Activated naive CD8-positive, alpha-beta T cell treated with anti-CD3 and anti-CD28 coated beads for 36 hours (primary cell): ENCODE measurements at regions not wholly inside any gene's neighbourhood (a gene's known extent, or its start where the extent isn't known, plus 50 kb on each side); places are given as distances from the start of the nearest gene placed in this dataset.

ENCODE experiments used
- DNase-seq: peaks from one replicate; pipeline ENCODE4 v3.0.0; 2021
- H3K27ac Mint-ChIP-seq: one replicate; pipeline ENCODE4 v1.8.0; 2022; ENCODE audit warnings: mild to moderate bottlenecking, moderate library complexity, mixed read lengths
- H3K27me3 Mint-ChIP-seq: one replicate; pipeline ENCODE4 v1.8.0; 2022; ENCODE audit warnings: mild to moderate bottlenecking, mixed read lengths
- H3K36me3 Mint-ChIP-seq: one replicate; pipeline ENCODE4 v1.8.0; 2021; ENCODE audit warnings: mild to moderate bottlenecking, mixed read lengths
- H3K4me1 Mint-ChIP-seq: one replicate; pipeline ENCODE4 v1.8.0; 2021; ENCODE audit warnings: mixed read lengths
- H3K4me3 Mint-ChIP-seq: one replicate; pipeline ENCODE4 v1.8.0; 2022; ENCODE audit warnings: mild to moderate bottlenecking, moderate library complexity, mixed read lengths
- H3K9me3 Mint-ChIP-seq: one replicate; pipeline ENCODE4 v1.8.0; 2022; ENCODE audit warnings: mixed read lengths

DNA sequence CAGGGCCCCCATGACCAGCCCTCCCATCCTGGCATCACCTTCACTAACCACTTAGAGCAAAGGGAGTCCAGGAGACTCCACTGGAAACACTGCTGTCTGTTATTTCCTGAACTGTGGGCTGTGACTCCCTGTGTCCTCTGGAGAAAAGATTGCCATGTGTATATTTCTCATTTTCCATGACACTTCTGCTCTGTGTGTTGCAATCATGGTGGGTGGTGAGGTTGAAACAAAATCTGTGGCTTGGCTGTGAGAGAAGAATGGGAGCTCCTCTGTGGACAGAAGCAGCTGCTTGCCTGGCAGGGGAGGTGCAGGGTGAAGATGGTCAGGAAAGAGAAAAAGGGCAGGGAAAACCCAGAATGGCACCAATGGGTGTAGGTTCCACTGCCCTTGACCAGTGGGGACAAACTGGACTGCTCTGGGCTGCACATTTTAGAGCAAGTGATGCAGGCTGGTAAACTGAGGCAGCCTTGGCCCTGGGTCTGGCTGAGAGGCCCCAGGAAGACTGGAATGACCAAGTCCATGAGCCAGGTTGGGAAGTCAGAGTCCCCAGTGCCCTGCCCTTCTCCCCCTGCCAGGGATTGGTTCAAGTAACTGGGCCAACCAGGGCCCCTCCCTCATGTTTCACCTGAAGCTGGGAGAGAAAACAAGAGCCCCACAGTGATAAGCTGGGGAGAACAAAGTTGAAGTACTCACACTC lies 314.3 kb downstream of the C16orf95 start:
- Mint-ChIP-seq H3K27me3 (peaks cover 11% of the 10 kb centered on the region), H3K27ac (no peak overlapping the region), H3K9me3 (no peaks in the 10 kb centered on the region), H3K4me3 (no peak overlapping the region), H3K4me1 (no peaks in the 10 kb centered on the region), H3K36me3 (no peaks in the 10 kb centered on the region)
- DNase-seq: no peak

DNA sequence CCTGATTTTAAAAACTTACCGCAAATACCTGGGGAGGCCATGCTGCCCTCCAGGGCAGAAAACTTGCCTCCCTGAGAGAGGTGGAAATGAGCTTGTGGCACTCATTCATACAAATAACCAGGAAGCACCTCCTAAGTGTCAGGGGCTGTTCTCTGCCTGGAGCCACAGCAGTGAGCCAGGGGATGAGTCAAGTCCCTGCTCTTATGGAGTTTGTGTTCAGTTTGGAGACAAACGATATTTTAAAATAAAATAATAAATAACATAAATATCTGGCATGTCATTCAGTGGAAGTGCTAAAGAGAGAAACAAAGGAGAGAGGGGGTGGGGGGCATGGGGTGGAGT lies 313.8 kb downstream of the C16orf95 start:
- peaks cover 11% of the 10 kb centered on the region for H3K27me3 Mint-ChIP-seq
- no peaks in the 10 kb centered on the region for H3K4me1 Mint-ChIP-seq
- no peak overlapping the region for H3K4me3 Mint-ChIP-seq
- no peaks in the 10 kb centered on the region for H3K36me3 Mint-ChIP-seq
- peaks cover 2% of the 10 kb centered on the region for H3K9me3 Mint-ChIP-seq
- no peak overlapping the region for H3K27ac Mint-ChIP-seq
- DNase-seq: no peak

DNA sequence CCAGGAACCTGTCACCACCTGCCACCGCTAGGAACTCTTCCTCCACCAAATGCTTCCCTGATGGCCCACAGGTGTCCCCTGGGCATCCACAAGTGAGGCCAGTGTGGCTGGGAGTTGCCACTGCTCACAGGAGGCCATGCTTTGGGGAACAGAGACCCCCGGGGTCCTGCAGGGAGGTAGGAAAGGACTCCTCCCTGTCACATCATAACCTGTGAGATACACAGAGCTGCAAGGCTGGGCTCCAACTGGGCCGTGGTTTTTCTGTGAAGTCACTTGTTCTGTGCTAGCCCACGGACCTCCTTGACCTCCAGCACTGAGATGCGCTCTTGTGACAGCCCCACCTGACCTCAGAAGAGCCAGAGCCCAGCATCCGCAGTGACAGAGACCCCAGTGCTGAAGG lies 311.2 kb downstream of the C16orf95 start:
- DNase-seq: no peak
- H3K4me3 Mint-ChIP-seq: no peak overlapping the region
- H3K27ac Mint-ChIP-seq: no peak overlapping the region
- no peaks in the 10 kb centered on the region for H3K27me3 Mint-ChIP-seq
- H3K9me3 Mint-ChIP-seq: peaks cover 4% of the 10 kb centered on the region
- no peaks in the 10 kb centered on the region for H3K4me1 Mint-ChIP-seq
- no peaks in the 10 kb centered on the region for H3K36me3 Mint-ChIP-seq

DNA sequence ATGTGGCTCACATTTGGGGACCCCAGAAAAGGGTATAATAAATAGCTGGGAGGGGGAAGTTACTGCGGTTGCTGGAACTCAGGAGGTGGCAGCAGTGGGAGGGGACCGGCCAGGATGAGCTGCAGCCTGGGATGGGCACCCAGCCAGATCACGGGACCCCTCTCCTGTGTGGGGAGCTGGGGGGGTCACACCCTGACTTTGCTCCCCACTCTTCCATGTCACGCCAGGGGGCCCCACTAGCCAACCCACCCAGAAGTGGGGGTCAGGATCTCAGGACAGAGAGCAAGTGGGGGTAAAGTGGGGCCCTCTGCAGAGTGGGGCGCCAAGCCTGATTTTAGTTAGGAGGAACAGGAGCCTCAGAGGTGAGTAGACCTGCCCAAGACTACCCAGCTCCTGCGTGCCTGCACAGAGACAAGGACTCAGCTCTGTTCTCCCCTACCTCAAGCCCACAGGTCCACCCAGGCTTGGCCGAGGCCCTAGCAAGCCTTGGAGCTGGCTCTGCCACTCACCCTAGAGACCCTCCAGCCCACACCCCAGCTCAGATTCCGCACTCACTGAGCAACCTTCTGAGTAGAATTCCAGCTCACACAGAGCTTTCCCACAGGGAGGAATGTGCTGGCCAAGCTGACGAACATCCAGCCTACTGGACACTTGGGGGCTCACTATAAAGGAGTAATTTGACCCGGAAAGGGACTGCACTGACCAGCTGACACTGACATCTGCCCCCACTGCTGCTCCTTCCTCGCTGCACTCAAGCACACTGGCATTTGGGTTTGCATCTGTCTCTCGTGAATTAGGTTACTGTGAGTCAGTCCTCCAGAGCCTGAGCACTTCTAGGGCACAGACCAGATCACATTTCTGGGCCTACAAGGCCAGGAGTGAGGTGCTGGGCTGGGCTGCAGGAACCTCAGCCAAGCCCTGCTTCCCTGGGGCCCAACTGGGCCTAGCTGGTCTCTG lies 310.1 kb downstream of the C16orf95 start:
- H3K9me3 Mint-ChIP-seq: peaks cover 4% of the 10 kb centered on the region
- H3K4me3 Mint-ChIP-seq: no peak overlapping the region
- no peak overlapping the region for H3K27ac Mint-ChIP-seq
- no peaks in the 10 kb centered on the region for H3K36me3 Mint-ChIP-seq
- no peaks in the 10 kb centered on the region for H3K27me3 Mint-ChIP-seq
- no peak for DNase-seq
- H3K4me1 Mint-ChIP-seq: no peaks in the 10 kb centered on the region

DNA sequence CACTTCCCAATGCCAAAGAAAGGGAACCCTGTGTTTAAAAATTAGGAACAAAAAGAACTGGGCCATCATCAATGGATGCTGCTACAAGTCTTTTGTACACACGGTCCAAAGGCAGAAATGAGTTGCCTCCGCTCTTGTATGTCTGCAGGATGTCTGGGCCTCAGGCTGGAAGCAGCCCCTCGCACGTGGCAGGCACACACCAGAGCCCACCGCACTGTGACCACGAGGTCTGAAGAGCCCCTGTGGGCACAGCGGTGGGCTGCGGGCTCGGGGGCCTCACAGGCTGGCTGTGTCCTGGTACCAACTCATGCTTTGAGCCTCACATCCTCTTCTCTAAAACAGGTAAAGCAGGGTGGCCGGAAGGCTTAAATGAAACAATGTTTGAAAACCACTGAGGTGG lies 309.3 kb downstream of the C16orf95 start:
- Mint-ChIP-seq H3K27ac (no peak overlapping the region), H3K36me3 (no peaks in the 10 kb centered on the region), H3K27me3 (no peaks in the 10 kb centered on the region), H3K9me3 (peaks cover 4% of the 10 kb centered on the region), H3K4me3 (no peak overlapping the region), H3K4me1 (no peaks in the 10 kb centered on the region)
- DNase-seq: no peak

DNA sequence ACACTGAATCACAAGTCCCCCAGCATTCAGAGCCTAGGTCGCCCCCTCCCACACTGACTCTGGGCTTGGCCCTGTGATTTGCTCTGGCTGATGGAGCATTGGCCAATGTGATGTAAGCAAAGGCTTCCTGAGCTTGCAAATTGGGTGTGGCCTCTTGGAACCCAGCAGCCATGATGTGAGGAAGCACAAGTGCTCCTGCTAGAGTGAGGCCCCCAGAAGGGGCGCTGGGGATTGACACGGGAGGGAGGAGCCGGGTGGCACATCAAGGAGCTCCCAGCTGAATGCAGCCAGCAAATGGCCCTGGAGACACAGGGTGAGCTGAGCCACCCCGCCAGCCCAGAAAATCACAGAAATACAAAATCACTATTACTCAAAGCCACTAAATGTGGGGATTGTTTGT lies 308.5 kb downstream of the C16orf95 start:
- no peak for DNase-seq
- H3K27ac Mint-ChIP-seq: no peak overlapping the region
- no peak overlapping the region for H3K4me3 Mint-ChIP-seq
- peaks cover 4% of the 10 kb centered on the region for H3K9me3 Mint-ChIP-seq
- no peaks in the 10 kb centered on the region for H3K27me3 Mint-ChIP-seq
- H3K4me1 Mint-ChIP-seq: no peaks in the 10 kb centered on the region
- H3K36me3 Mint-ChIP-seq: no peaks in the 10 kb centered on the region

DNA sequence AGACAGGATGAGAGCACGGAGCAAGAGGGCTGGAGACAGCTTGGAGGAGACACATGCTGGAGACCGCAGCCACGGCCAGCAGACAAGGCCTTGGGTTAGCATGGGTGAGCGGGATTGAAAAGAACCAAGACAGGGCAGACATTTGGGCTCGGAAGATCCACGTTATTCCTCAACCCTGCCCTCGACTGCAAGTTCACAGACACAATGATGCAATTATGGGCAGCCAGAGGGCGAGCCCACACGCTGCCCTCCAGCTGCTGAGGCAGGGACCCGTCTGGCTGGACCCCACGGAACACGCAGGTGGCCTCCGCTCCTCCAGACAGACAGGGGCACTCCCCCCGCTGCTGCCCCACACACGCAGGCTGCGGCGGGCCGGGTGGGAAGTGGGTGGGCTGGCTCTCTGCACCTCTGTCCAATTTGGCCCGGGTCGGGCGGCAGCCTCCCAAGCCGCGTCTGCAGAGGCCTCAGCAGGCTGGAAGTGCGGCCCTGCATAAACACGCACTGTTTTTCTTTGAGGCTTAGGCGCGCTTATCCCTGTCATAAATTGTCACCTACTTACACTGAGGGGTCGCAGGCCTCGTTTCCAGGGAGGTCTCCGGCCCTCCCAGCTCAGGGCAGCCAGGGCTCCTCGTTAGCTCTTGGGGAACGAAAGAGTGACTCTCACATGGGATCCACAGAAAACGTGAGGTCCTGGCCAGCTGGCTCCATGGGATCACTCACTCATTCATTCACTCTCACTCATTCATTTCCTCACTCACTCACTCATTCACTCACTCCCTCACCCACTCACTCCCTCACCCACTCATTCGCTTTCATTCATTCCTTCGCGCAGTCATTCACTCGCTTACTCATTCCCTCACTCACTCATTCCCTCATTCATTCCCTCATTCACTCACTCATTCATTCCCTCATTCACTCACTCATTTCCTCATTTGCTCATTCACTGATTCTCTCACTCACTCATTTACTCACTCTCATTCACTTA lies 303.9 kb downstream of the C16orf95 start:
- Mint-ChIP-seq H3K27me3 (peaks cover 26% of the 10 kb centered on the region), H3K27ac (no peak overlapping the region), H3K4me3 (no peak overlapping the region), H3K36me3 (no peaks in the 10 kb centered on the region), H3K9me3 (peaks cover 3% of the 10 kb centered on the region), H3K4me1 (no peaks in the 10 kb centered on the region)
- DNase-seq: no peak

DNA sequence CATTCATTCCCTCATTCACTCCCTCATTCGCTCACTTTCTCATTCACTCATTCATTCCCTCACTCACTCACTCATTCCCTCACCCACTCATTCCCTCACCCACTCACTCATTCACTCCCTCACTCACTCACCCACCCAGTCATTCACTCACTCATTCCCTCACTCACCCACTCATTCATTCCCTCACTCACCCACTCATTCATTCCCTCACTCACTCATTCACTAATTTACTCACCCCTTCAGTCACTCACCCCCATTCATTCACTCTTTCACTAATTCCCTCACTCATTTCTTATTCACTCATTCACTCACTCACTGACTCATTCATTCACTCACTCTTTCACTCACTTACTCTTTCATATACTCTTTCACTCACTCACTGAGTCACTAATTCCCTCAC lies 303.1 kb downstream of the C16orf95 start:
- Mint-ChIP-seq H3K27me3 (peaks cover 31% of the 10 kb centered on the region), H3K4me3 (no peak overlapping the region), H3K4me1 (no peaks in the 10 kb centered on the region), H3K9me3 (no peaks in the 10 kb centered on the region), H3K27ac (no peak overlapping the region), H3K36me3 (no peaks in the 10 kb centered on the region)
- DNase-seq: no peak

DNA sequence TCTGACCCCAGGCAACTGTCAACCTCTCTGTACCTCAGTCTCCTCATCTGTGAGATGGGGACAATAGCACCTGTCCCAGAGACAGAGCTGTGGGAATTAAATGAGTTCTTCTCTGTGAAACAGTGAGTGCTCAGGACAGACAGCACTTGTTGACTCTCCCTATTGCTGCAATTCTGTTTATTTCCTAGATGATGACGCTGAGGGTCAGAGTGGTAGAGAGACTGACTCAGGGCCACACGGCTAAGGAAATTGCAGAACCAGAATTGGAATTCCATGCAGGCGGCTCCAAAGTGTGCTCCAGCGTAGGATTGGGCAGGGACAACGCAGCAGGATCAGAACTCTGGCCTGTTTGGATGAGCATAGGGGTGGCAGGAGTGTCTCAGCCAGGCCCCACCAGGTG lies 302.2 kb downstream of the C16orf95 start:
- Mint-ChIP-seq H3K9me3 (no peaks in the 10 kb centered on the region), H3K4me3 (no peak overlapping the region), H3K27ac (no peak overlapping the region), H3K4me1 (no peaks in the 10 kb centered on the region), H3K27me3 (peaks cover 31% of the 10 kb centered on the region), H3K36me3 (no peaks in the 10 kb centered on the region)
- DNase-seq: no peak

DNA sequence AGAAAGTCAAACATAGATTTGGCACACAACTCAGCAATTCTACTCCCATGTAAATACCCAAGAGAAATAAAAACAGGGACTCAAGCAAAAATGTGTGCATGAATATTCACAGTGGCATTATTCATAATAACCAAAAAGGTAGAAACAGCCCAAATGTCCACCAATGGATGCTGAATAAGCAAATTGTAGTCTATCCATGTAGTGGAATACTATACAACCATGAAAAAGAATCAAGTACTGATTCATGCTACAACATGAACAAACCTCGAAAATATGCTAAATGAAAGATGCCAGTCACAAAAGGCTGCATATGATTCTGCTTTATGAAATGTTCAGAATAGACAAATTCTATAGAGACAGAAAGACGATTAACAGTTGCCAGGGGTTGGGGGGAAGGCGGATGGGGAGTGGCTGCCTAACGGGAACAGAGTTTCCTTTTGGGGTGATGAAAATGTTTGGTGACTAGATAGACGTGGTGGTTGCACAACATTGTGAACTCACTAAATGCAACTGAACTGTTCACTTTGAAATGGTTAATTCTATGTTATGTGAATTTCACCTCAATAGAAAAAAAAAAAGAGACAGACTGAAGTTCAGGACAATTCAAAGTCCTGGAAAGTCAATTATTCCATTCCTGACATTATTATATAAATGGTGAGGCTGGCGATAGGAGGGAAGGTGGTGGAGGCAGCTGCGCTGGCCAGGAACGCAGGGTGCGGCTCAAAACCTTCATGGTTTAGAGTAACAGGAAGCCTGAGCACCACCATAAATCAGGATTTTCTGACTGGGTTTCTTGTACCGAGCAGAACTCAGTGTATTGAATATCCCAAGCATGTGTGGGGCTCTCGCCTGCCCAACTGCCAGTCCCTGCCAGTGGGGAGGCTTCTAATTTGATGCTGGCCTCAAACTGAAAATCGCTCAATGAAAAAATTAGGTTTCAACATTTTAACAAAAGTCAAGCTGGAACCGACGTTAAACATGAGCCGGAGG lies 300.9 kb downstream of the C16orf95 start:
- H3K27me3 Mint-ChIP-seq: peaks cover 42% of the 10 kb centered on the region
- H3K36me3 Mint-ChIP-seq: no peaks in the 10 kb centered on the region
- H3K4me3 Mint-ChIP-seq: no peak overlapping the region
- H3K4me1 Mint-ChIP-seq: no peaks in the 10 kb centered on the region
- DNase-seq: no peak
- H3K27ac Mint-ChIP-seq: no peak overlapping the region
- no peaks in the 10 kb centered on the region for H3K9me3 Mint-ChIP-seq

DNA sequence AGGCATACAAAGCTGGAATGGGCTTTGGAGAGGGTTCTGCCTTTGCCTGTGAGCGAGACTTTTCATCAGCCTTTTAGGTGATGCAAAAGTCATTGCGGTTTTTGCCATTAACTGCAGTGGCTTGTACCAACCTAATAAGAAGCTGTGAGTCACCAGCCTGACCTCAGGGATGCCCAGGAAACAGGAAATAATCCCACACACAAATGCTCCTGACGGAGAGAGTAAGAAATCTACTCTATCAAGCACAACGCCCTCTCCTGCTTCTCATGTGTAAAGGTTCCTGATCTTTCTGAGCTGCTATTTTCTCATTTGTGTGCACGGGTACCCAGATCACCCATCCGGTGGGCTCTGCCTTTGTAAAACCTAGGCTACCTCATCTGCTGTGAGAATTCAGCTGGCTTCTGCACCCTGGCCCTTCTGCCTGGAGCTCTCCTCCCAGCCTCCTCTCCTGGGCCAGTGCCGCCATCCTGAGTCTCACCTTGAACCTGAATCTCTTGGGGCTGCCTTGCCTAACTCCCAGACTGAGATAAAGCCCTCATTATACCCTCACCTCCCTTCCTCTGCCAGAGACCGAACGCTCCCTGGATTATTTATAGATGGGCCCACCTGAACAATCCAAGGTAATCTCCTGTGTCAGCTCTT lies 299.7 kb downstream of the C16orf95 start:
- Mint-ChIP-seq H3K9me3 (no peaks in the 10 kb centered on the region), H3K36me3 (no peaks in the 10 kb centered on the region), H3K27me3 (peaks cover 46% of the 10 kb centered on the region), H3K27ac (no peak overlapping the region), H3K4me3 (no peak overlapping the region), H3K4me1 (no peaks in the 10 kb centered on the region)
- DNase-seq: no peak

DNA sequence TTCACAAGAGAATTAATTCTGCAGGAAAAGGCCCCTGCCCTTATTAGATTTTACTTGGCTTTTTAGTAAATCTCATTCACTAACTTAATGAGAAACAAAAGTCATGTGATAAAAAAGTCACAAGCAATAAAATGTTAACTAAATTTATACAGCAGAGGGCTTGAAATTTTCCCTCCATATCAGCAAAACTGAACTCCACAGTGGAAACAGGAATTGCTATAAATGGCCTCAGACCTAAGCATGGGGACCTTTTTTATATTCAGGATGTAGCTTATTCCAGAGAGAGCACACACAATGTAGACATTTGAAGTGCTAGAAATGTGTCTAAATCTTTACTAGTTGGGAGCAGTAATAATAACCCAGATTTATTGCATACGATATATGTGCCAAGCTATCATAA lies 291.5 kb downstream of the C16orf95 start:
- no peak overlapping the region for H3K4me3 Mint-ChIP-seq

DNA sequence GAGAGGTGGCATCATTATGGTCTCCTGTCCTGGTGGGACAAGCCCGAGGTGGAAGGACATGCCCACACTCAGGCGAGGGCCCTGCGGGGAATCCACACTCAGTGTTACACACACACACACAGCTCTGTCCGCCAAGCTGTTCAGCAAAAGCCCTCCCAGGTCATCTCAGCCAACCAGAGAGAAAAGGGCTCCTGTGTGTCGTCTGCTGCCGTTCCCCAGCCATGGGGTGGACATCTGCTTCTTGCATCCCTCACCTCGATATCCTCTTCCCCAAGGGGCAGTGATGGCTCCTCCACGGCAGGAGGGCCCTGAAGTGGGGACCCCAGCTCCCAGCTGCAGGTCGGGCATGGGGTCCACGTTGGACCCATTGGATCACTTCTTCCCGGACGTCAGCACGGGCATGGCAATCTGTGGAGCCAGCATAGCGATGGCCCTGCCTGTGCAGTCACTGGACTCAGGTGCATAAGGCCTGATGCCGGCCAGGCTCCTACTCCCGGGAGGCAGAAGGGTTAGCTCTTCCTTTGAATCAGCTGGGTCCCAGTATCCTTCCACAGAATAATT lies 290.1 kb downstream of the C16orf95 start:
- Mint-ChIP-seq H3K36me3 (no peaks in the 10 kb centered on the region), H3K27me3 (peaks cover under 1% of the 10 kb centered on the region), H3K9me3 (peaks cover 3% of the 10 kb centered on the region), H3K4me3 (no peak overlapping the region), H3K27ac (no peak overlapping the region), H3K4me1 (no peaks in the 10 kb centered on the region)
- DNase-seq: no peak

More for the DNA sequence above, 291.5 kb downstream of the C16orf95 start:
- H3K4me1 Mint-ChIP-seq: no peaks in the 10 kb centered on the region
- no peak for DNase-seq
- peaks cover 3% of the 10 kb centered on the region for H3K9me3 Mint-ChIP-seq
- no peak overlapping the region for H3K27ac Mint-ChIP-seq
- H3K27me3 Mint-ChIP-seq: peaks cover 11% of the 10 kb centered on the region
- H3K36me3 Mint-ChIP-seq: no peaks in the 10 kb centered on the region
